Muscle of leg (tissue), 3 donors: ENCODE measurements at regions not wholly inside any gene's neighbourhood (a gene's known extent, or its start where the extent isn't known, plus 50 kb on each side); places are given as distances from the start of the nearest gene placed in this dataset.
A peak's percentile ranks its signal among the peaks of the same experiment; 100 is the strongest.

ENCODE experiments used
- DNase-seq: peaks from one replicate; pipeline ENCODE4 v3.0.0; 2013
- H3K27ac ChIP-seq: one replicate; pipeline ENCODE4 v1.5.1; 2013; ENCODE audit warnings: mild to moderate bottlenecking, low read length, control low read depth
- H3K27me3 ChIP-seq: one replicate; pipeline ENCODE4 v1.6.1; 2013; ENCODE audit warnings: low read length; ENCODE audit not compliant: control insufficient read depth, insufficient read depth
- H3K36me3 ChIP-seq: one replicate; pipeline ENCODE4 v1.6.1; 2013; ENCODE audit warnings: low read length; ENCODE audit not compliant: control insufficient read depth, insufficient read depth
- H3K4me1 ChIP-seq: one replicate; pipeline ENCODE4 v1.6.1; 2013; ENCODE audit warnings: low read length; ENCODE audit not compliant: control insufficient read depth, insufficient read depth
- H3K4me3 ChIP-seq: one replicate; pipeline ENCODE4 v1.5.1; 2013; ENCODE audit warnings: low read length, control low read depth
- H3K9me3 ChIP-seq: replicated peaks from 2 replicates; pipeline ENCODE4 v1.6.1; 2013; ENCODE audit warnings: low read depth, low read length; ENCODE audit not compliant: control insufficient read depth
- WGBS: methylation state at CpG from one replicate; pipeline ENCODE4 v1.1.5; 2013; ENCODE audit warnings: missing lambda C conversion rate; ENCODE audit not compliant: insufficient coverage; 5-methylcytosine and 5-hydroxymethylcytosine counted together

GRCh38 chr13:53775807-53776206, 747.2 kb downstream of the OLFM4 start:
- WGBS, result no CpG with 5 or more reads among the region's 1 CpG
- no peaks in the 10 kb centered on the region for H3K36me3 ChIP-seq

GRCh38 chr13:53778937-53779336, 750.3 kb downstream of the OLFM4 start:
- no CpG with 5 or more reads among the region's 2 CpGs for WGBS
- no peak overlapping the region for H3K27ac ChIP-seq
- no peak for DNase-seq
- H3K4me3 ChIP-seq, result no peak overlapping the region
- H3K9me3 ChIP-seq, result no peaks in the 10 kb centered on the region
- no peaks in the 10 kb centered on the region for H3K4me1 ChIP-seq
- no peaks in the 10 kb centered on the region for H3K36me3 ChIP-seq
- no peaks in the 10 kb centered on the region for H3K27me3 ChIP-seq

More at GRCh38 chr13:53775807-53776206, 747.2 kb downstream of the OLFM4 start:
- Histone ChIP-seq H3K4me3 (no peak overlapping the region), H3K9me3 (no peaks in the 10 kb centered on the region), H3K4me1 (no peaks in the 10 kb centered on the region), H3K27me3 (no peaks in the 10 kb centered on the region), H3K27ac (no peak overlapping the region)
- peak; percentile 21 for DNase-seq

DNA sequence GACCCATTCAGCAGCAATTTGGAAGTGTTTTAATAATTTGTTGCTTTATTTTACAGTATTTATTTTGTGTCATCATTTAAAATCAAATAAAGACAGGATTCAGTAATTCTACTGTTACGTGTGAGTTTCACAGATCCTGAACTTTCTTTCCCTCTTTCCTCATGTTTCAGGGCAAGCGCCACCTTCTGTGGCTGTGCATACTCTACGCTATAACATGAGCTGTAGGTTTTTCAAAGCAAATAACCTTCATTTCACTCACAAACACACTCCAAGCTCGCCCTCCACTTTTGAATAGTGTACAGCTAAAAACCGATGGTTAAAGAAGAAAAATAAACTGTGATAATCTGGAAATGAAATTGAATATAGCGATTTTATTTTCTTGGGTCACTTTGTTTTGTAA, 753.3 kb downstream of the OLFM4 start:
- 29% methylated on average over 1 of the region's 6 CpGs for WGBS
- Histone ChIP-seq H3K36me3 (no peaks in the 10 kb centered on the region), H3K27ac (no peak overlapping the region), H3K9me3 (no peaks in the 10 kb centered on the region), H3K27me3 (no peaks in the 10 kb centered on the region), H3K4me3 (no peak overlapping the region), H3K4me1 (no peaks in the 10 kb centered on the region)
- peak; percentile 42 for DNase-seq

DNA sequence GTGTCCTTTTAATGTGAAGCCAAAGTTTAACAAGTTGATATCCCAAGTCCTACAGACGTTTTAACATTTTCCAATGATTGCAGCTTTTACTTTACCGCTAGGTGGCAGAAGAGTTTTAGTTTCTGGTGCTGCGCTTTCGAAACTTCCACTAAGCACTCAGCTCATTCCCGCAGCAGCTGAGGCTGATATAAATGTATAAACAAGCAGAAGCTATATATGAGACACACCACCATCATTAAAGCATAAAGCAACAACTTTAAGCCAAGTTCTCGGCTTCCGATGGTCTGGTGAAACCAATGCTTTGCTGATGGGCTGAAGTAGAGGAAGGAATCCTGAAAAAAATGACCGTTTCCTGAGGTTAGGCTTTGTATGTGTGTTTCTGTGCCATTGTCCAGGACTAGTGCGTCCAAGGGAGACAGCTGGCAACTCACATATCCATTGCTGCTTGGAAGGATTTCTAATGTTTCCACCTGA, 753.9 kb downstream of the OLFM4 start:
- H3K27me3 ChIP-seq, result no peaks in the 10 kb centered on the region
- H3K9me3 ChIP-seq, result no peaks in the 10 kb centered on the region
- no CpG with 5 or more reads among the region's 9 CpGs for WGBS
- DNase-seq, result peak; percentile 86
- no peaks in the 10 kb centered on the region for H3K36me3 ChIP-seq
- H3K4me1 ChIP-seq, result no peaks in the 10 kb centered on the region
- no peak overlapping the region for H3K27ac ChIP-seq
- H3K4me3 ChIP-seq, result peak overlapping the region; percentile 23

GRCh38 chr13:53783471-53783870, 754.9 kb downstream of the OLFM4 start:
- no peaks in the 10 kb centered on the region for H3K36me3 ChIP-seq
- WGBS, result 85% methylated on average over 6 of the region's 10 CpGs
- no peaks in the 10 kb centered on the region for H3K4me1 ChIP-seq
- no peaks in the 10 kb centered on the region for H3K9me3 ChIP-seq
- H3K4me3 ChIP-seq, result no peak overlapping the region
- DNase-seq, result no peak
- no peaks in the 10 kb centered on the region for H3K27me3 ChIP-seq
- H3K27ac ChIP-seq, result no peak overlapping the region

GRCh38 chr13:53788286-53788685, 759.7 kb downstream of the OLFM4 start:
- DNase-seq, result no peak
- Histone ChIP-seq H3K27ac (no peak overlapping the region), H3K4me3 (no peak overlapping the region), H3K4me1 (no peaks in the 10 kb centered on the region), H3K9me3 (no peaks in the 10 kb centered on the region), H3K27me3 (no peaks in the 10 kb centered on the region), H3K36me3 (no peaks in the 10 kb centered on the region)
- no CpG with 5 or more reads among the region's 3 CpGs for WGBS

GRCh38 chr13:53800011-53800410, 771.4 kb downstream of the OLFM4 start:
- no peak overlapping the region for H3K27ac ChIP-seq
- no peak for DNase-seq
- whole genome bisulfite sequencing, result 67% methylated on average over 2 of the region's 5 CpGs
- no peaks in the 10 kb centered on the region for H3K36me3 ChIP-seq
- H3K27me3 ChIP-seq, result no peaks in the 10 kb centered on the region
- no peaks in the 10 kb centered on the region for H3K4me1 ChIP-seq
- no peaks in the 10 kb centered on the region for H3K9me3 ChIP-seq
- no peak overlapping the region for H3K4me3 ChIP-seq

GRCh38 chr13:53807251-53807834, 778.7 kb downstream of the OLFM4 start:
- no peaks in the 10 kb centered on the region for H3K4me1 ChIP-seq

GRCh38 chr13:53821632-53822031, 793.0 kb downstream of the OLFM4 start:
- H3K36me3 ChIP-seq, result no peaks in the 10 kb centered on the region
- H3K9me3 ChIP-seq, result no peaks in the 10 kb centered on the region
- H3K27ac ChIP-seq, result no peak overlapping the region
- H3K27me3 ChIP-seq, result no peaks in the 10 kb centered on the region
- H3K4me3 ChIP-seq, result no peak overlapping the region
- no peaks in the 10 kb centered on the region for H3K4me1 ChIP-seq
- WGBS, result 74% methylated on average over 8 of the region's 10 CpGs
- peak; percentile 23 for DNase-seq

More at GRCh38 chr13:53807251-53807834, 778.7 kb downstream of the OLFM4 start:
- no peaks in the 10 kb centered on the region for H3K36me3 ChIP-seq
- peak; percentile 11 for DNase-seq
- H3K9me3 ChIP-seq, result no peaks in the 10 kb centered on the region
- H3K27ac ChIP-seq, result no peak overlapping the region
- WGBS, result no CpG with 5 or more reads among the region's 3 CpGs
- no peaks in the 10 kb centered on the region for H3K27me3 ChIP-seq
- H3K4me3 ChIP-seq, result no peak overlapping the region

- Histone ChIP-seq H3K9me3 (no peaks in the 10 kb centered on the region), H3K4me3 (no peak overlapping the region), H3K36me3 (no peaks in the 10 kb centered on the region), H3K27me3 (no peaks in the 10 kb centered on the region), H3K27ac (no peak overlapping the region), H3K4me1 (no peaks in the 10 kb centered on the region)
- DNase-seq, result no peak
- 69% methylated on average over 3 of the region's 5 CpGs for WGBS
Observed at GRCh38 chr13:53822136-53822535, 793.5 kb downstream of the OLFM4 start.

GRCh38 chr13:53839461-53839860, 810.8 kb downstream of the OLFM4 start:
- H3K36me3 ChIP-seq, result no peaks in the 10 kb centered on the region
- no peaks in the 10 kb centered on the region for H3K9me3 ChIP-seq
- no peaks in the 10 kb centered on the region for H3K27me3 ChIP-seq
- H3K4me3 ChIP-seq, result no peak overlapping the region
- H3K4me1 ChIP-seq, result no peaks in the 10 kb centered on the region
- H3K27ac ChIP-seq, result no peak overlapping the region
- DNase-seq, result no peak
